Adrenal gland (tissue), 5 donors: ENCODE measurements at regions not wholly inside any gene's neighbourhood (a gene's known extent, or its start where the extent isn't known, plus 50 kb on each side); places are given as distances from the start of the nearest gene placed in this dataset.

Experiments
- POLR2A ChIP-seq, 2 donors: fragments of 450-650 bp; IDR thresholded peaks; one replicate each; pipeline ENCODE4 v1.6.1; 2017; ENCODE audit warnings: antibody characterized with exemption in 2 of 2, mild to moderate bottlenecking in 2 of 2, moderate library complexity in 1 of 2
- TF ChIP-seq, protein P1 (sequence below), 6 experiments: fragments of 450-650 bp in 4 of 6; fragments of 200-600 bp in 2 of 6; sonication (generic) in 1 of 6; IDR thresholded peaks; 1 replicate in 5 of 6; 2 replicates in 1 of 6; pipeline versions ENCODE4 v1.5.1 to v1.8.0; 2016 to 2021; ENCODE audit warnings: antibody characterized with exemption in 6 of 6, mild to moderate bottlenecking in 2 of 6, moderate library complexity in 1 of 6
- donor health status: DM: no; HTN: no; CAD: no.

DNA sequence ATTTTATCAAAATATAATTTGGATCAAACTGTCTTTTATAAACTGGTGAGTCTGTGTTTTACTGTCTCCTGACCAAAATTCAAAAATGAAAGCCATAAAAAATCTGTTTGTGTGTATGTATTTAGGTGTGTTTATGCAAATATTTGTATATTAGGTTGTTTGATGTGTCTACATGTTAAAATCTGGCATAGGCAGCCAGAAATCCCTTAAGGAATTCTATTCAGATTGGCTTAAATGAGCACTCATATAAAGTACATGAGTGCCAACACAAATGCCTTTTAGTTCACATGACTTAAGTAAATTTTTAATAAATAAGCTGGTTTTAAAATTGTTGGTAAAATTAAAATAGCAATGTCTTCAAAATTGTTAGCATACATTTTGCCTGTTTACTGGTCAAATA, 133.3 kb upstream of the GUCY1A2 start:
- TF ChIP-seq, protein P1, sequence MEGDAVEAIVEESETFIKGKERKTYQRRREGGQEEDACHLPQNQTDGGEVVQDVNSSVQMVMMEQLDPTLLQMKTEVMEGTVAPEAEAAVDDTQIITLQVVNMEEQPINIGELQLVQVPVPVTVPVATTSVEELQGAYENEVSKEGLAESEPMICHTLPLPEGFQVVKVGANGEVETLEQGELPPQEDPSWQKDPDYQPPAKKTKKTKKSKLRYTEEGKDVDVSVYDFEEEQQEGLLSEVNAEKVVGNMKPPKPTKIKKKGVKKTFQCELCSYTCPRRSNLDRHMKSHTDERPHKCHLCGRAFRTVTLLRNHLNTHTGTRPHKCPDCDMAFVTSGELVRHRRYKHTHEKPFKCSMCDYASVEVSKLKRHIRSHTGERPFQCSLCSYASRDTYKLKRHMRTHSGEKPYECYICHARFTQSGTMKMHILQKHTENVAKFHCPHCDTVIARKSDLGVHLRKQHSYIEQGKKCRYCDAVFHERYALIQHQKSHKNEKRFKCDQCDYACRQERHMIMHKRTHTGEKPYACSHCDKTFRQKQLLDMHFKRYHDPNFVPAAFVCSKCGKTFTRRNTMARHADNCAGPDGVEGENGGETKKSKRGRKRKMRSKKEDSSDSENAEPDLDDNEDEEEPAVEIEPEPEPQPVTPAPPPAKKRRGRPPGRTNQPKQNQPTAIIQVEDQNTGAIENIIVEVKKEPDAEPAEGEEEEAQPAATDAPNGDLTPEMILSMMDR (IDR thresholded peaks at IDR 0.05), result no peak
- no peak for TF ChIP-seq POLR2A (IDR thresholded peaks at IDR 0.05)
